Activated CD4-positive, alpha-beta T cell treated with anti-CD3 and anti-CD28 coated beads, Interleukin-2, amount 10 ng/mL, durations not matched to agents 7 days and 5 days (primary cell): ENCODE measurements at regions not wholly inside any gene's neighbourhood (a gene's known extent, or its start where the extent isn't known, plus 50 kb on each side); places are given as distances from the start of the nearest gene placed in this dataset.
"Not testable (repeated sequence)": the region's sequence is repeated elsewhere in the genome, so short reads cannot be mapped to it uniquely, and the experiment has no call there.

ENCODE experiments used
- CTCF ChIA-PET: fragments of 350-600 bp; sonication (Branson Sonifier 250); formaldehyde crosslinking; loops from one replicate; lab custom pipeline; 2021; ENCODE audit warnings: antibody characterized with exemption; lab: Charles Lee
- POLR2A ChIA-PET: fragments of 350-600 bp; sonication (Branson Sonifier 250); formaldehyde crosslinking; loops from one replicate; lab custom pipeline; 2021; ENCODE audit warnings: antibody characterized with exemption; lab: Charles Lee
- DNase-seq: peaks from one replicate; pipeline ENCODE4 v3.0.0-alpha.2; 2020
- H3K27ac Mint-ChIP-seq: one replicate; pipeline ENCODE4 v1.8.0; 2021; ENCODE audit warnings: mild to moderate bottlenecking, moderate library complexity, mixed read lengths
- H3K27me3 Mint-ChIP-seq: one replicate; pipeline ENCODE4 v1.8.0; 2021; ENCODE audit warnings: mixed read lengths
- H3K36me3 Mint-ChIP-seq: one replicate; pipeline ENCODE4 v1.8.0; 2021; ENCODE audit warnings: low read depth, mixed read lengths
- H3K4me1 Mint-ChIP-seq: one replicate; pipeline ENCODE4 v1.8.0; 2021; ENCODE audit warnings: mixed read lengths
- H3K4me3 Mint-ChIP-seq: one replicate; pipeline ENCODE4 v1.8.0; 2021; ENCODE audit warnings: mild to moderate bottlenecking, moderate library complexity, mixed read lengths
- H3K9me3 Mint-ChIP-seq: one replicate; pipeline ENCODE4 v1.8.0; 2021; ENCODE audit warnings: mixed read lengths

DNA sequence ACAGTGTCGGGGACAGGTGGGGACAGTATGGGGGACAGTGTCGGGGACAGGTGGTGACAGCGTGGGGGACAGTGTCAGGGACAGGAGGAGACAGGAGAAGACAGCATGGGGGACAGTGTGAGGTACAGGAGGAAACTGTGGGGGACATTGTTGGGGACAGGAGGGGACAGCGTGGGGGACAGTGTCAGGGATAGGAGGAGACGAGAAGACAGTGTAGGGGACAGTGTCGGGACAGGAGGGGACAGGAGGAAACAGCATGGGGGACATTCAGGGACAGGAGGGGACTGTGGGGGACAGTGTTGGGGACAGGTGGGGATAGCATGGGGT is 139.5 kb downstream of the TMEM121 start:
- H3K9me3 Mint-ChIP-seq = no peaks in the 10 kb centered on the region
- no peaks in the 10 kb centered on the region for H3K36me3 Mint-ChIP-seq
- no peaks in the 10 kb centered on the region for H3K4me1 Mint-ChIP-seq
- no peak for DNase-seq
- ChIA-PET CTCF (no interaction called here), POLR2A (no interaction called here)
- no peak overlapping the region for H3K27ac Mint-ChIP-seq
- H3K27me3 Mint-ChIP-seq = no peaks in the 10 kb centered on the region
- no peak overlapping the region for H3K4me3 Mint-ChIP-seq

DNA sequence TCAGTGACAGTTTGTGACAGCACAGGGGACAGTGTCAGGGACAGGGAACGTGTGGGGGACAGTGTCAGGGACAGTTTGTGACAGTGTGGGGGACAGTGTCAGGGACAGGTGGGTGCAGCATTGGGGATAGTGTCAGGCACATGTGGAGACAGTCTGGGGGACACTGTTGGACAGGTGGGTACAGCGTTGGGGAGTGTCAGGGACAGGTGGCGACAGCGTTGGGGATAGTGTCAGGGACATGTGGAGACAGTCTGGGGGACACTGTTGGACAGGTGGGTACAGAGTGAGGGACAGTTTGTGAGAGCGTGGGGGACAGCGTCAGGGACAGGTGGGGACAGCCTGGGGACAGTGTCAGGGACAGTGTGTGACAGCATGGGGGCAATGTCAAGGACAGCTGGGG is 140.0 kb downstream of the TMEM121 start:
- Mint-ChIP-seq H3K27ac (no peak overlapping the region), H3K27me3 (no peaks in the 10 kb centered on the region), H3K36me3 (no peaks in the 10 kb centered on the region), H3K4me1 (no peaks in the 10 kb centered on the region), H3K4me3 (no peak overlapping the region), H3K9me3 (no peaks in the 10 kb centered on the region)
- POLR2A ChIA-PET = no interaction called here
- CTCF ChIA-PET = no interaction called here
- DNase-seq = no peak

DNA sequence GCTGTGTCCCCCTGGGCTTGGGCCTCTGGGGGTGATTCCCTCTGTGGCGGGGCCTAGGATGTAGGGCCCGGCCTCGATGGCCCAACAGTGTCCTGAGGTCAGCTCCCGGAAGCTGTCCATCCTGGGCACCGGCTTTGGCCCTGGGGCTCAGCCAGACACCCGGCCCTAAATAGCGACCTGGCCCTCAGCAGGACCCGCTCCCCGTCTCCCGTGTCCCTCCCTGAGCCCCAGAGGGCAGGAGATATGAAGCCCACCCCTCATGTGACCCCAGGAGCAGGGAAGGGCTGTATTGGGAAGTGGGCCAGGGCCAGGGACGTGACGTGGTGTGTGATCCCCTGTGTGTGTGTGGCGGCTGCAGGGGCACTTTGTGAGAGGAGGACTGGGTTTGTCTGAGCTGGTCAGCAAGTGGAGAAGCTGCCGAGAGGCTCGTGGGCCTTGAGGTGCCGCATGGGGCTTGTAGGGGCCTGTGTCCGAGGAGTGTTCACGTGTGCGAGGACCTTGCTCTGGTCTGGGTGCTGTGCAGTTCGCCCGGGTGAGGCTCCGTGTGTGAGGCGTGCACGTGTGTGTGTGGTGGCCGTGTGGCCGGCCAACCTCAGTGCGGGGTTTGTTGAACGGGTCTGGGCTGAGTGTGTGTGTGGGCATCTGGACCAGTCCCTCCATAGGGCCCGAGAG is 140.7 kb downstream of the TMEM121 start:
- POLR2A ChIA-PET, H3K27me3 Mint-ChIP-seq, H3K9me3 Mint-ChIP-seq, H3K36me3 Mint-ChIP-seq, DNase-seq, H3K4me3 Mint-ChIP-seq, H3K4me1 Mint-ChIP-seq, H3K27ac Mint-ChIP-seq, CTCF ChIA-PET: not testable (repeated sequence)

DNA sequence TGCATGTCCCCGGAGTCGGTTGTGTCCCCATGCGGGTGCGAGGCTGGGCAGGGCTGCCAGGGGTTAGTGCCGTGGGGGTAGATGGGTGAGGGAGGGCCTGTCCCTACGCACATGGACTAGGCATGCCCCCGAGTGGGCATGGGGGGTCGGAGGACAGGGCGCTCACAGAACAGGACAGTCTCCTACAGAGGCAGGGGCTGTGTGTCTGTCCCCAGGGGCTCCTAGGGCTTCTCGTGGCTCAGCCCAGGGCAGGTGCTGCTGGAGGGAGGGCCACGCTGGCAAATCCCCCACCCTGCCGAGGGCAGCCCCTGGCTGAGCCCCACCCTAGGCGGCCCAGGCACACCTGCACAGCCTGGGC is 141.3 kb downstream of the TMEM121 start:
- CTCF ChIA-PET, H3K4me3 Mint-ChIP-seq, H3K9me3 Mint-ChIP-seq, H3K4me1 Mint-ChIP-seq, POLR2A ChIA-PET, H3K27ac Mint-ChIP-seq, H3K27me3 Mint-ChIP-seq, DNase-seq, H3K36me3 Mint-ChIP-seq: not testable (repeated sequence)

DNA sequence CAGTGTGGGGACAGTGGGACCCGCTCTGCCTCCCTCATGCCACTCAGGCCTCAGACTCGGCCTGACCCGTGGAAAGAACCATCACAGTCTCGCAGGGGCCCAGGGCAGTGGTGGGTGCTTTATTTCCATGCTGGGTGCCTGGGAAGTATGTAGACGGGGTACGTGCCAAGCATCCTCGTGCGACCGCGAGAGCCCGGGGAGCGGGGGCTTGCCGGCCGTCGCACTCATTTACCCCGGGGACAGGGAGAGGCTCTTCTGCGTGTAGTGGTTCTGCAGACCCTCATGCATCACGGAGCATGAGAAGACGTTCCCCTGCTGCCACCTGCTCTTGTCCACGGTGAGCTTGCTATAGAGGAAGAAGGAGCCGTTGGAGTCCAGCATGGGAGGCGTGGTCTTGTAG is 141.6 kb downstream of the TMEM121 start:
- H3K36me3 Mint-ChIP-seq, DNase-seq, CTCF ChIA-PET, POLR2A ChIA-PET, H3K4me1 Mint-ChIP-seq, H3K9me3 Mint-ChIP-seq, H3K27me3 Mint-ChIP-seq, H3K27ac Mint-ChIP-seq, H3K4me3 Mint-ChIP-seq: not testable (repeated sequence)

DNA sequence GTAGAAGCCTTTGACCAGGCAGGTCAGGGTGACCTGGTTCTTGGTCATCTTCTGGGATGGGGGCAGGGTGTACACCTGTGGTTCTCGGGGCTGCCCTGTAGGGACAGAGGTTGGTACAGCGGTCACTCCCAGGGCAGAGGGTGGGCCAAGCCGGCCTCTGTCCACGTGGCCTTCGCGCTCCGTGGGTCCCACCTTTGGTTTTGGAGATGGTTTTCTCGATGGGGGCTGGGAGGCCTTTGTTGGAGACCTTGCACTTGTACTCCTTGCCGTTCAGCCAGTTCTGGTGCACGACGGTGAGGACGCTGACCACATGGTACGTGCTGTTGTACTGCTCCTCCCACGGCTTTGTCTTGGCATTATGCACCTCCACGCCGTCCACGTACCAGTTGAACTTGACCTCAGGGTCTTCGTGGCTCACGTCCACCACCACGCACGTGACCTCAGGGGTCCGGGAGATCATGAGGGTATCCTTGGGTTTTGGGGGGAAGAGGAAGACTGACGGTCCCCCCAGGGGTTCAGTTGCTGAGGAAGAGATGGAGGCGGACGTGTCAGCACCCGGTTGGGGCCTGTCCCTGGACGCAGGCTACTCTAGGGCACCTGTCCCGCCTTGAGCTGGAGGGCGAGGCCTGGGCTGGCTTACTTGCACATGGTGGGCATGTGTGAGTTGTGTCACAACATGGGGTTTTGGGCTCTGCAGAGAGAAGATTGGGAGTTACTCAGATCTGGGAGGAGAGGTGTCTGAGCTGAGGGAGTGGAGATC is 142.3 kb downstream of the TMEM121 start:
- H3K4me3 Mint-ChIP-seq, CTCF ChIA-PET, H3K4me1 Mint-ChIP-seq, H3K9me3 Mint-ChIP-seq, H3K27ac Mint-ChIP-seq, H3K36me3 Mint-ChIP-seq, DNase-seq, H3K27me3 Mint-ChIP-seq, POLR2A ChIA-PET: not testable (repeated sequence)

DNA sequence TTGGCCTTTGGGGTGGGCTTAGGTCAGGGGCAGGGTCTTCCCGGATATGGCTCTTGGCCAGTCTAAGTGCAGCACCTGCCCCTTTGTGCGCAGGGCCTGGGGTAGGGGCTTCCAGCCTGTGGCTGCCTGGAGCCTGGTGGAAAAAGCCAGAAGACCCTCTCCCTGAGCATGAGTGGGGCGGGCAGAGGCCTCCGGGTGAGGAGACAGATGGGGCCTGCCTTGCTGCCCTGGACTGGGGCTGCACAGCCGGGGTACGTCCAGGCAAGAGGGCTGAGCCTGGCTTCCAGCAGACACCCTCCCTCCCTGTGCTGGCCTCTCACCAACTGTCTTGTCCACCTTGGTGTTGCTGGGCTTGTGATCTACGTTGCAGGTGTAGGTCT is 142.8 kb downstream of the TMEM121 start:
- POLR2A ChIA-PET, H3K4me3 Mint-ChIP-seq, H3K27me3 Mint-ChIP-seq, CTCF ChIA-PET, H3K36me3 Mint-ChIP-seq, H3K4me1 Mint-ChIP-seq, DNase-seq, H3K9me3 Mint-ChIP-seq, H3K27ac Mint-ChIP-seq: not testable (repeated sequence)

DNA sequence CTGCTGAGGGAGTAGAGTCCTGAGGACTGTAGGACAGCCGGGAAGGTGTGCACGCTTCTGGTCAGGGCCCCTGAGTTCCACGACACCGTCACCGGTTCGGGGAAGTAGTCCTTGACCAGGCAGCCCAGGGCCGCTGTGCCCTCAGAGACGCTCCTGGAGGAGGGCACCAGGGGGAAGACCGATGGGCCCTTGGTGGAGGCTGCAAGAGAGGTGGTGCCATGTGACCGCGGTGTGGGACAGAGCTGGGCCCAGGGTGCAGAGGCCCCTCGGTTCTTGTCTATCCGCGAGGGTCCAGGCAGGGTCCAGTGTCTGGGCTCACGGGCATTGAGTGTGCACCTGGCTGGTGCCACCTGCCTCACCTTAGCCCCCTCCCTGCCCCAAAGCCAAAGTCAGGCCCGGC is 143.3 kb downstream of the TMEM121 start:
- H3K36me3 Mint-ChIP-seq, H3K9me3 Mint-ChIP-seq, CTCF ChIA-PET, H3K4me1 Mint-ChIP-seq, H3K4me3 Mint-ChIP-seq, DNase-seq, POLR2A ChIA-PET, H3K27me3 Mint-ChIP-seq, H3K27ac Mint-ChIP-seq: not testable (repeated sequence)

DNA sequence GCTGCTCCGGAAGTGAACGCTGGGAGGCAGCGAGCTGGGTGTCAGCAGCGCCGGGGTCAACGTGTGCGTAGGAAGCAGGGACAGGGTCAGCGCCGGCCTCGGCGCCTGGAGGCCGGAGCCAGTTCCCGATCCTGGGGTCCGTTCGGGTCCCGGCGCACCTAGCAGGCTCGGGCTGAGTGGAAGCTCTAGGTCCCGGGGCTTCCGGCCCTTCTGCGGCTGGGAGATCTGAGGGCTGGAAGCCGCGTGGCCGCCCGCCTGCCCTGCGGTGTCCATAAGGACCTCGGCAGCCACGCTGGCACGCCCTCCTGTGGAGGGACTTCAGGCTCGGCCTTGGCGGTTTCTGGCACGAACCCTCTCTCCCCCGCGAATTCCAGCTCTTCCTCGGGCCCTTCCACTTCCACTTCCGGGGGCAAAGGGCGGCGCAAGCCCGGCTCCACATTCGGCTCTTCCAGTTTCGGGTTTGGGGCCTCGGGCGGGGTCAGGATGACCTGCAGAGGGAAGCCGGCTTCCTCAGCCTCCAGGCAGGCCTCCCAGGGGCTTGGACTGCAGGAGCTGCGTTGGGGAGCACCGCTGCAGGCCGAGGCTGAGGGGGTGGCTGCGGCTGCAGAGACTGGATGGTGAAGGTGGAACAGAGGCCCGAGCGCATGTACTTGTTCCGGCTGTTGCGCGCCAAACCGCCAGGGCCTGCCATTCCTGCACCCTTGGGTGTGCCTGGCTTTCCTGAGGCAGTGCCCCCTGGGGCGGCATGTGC is 146.2 kb downstream of the TMEM121 start:
- H3K9me3 Mint-ChIP-seq, H3K4me3 Mint-ChIP-seq, DNase-seq, H3K4me1 Mint-ChIP-seq, H3K27ac Mint-ChIP-seq, H3K36me3 Mint-ChIP-seq, CTCF ChIA-PET, H3K27me3 Mint-ChIP-seq, POLR2A ChIA-PET: not testable (repeated sequence)

DNA sequence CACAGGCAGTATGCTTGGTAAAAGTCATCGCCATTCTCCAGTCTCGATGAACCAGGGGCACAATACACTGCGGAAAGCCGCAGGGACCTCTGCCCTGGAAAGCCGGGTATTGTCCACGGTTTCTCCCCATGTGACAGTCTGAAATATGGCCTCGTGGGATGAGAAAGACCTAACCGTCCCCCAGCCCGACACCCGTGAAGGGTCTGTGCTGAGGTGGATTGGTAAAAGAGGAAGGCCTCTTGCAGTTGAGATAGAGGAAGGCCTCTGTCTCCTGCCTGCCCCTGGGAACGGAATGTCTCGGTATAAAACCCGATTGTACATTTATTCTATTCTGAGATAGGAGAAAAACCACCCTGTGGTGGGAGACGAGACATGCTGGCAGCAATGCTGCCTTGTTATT is 149.1 kb downstream of the TMEM121 start:
- H3K36me3 Mint-ChIP-seq, H3K9me3 Mint-ChIP-seq, POLR2A ChIA-PET, H3K27me3 Mint-ChIP-seq, CTCF ChIA-PET, H3K27ac Mint-ChIP-seq, DNase-seq, H3K4me1 Mint-ChIP-seq, H3K4me3 Mint-ChIP-seq: not testable (repeated sequence)

DNA sequence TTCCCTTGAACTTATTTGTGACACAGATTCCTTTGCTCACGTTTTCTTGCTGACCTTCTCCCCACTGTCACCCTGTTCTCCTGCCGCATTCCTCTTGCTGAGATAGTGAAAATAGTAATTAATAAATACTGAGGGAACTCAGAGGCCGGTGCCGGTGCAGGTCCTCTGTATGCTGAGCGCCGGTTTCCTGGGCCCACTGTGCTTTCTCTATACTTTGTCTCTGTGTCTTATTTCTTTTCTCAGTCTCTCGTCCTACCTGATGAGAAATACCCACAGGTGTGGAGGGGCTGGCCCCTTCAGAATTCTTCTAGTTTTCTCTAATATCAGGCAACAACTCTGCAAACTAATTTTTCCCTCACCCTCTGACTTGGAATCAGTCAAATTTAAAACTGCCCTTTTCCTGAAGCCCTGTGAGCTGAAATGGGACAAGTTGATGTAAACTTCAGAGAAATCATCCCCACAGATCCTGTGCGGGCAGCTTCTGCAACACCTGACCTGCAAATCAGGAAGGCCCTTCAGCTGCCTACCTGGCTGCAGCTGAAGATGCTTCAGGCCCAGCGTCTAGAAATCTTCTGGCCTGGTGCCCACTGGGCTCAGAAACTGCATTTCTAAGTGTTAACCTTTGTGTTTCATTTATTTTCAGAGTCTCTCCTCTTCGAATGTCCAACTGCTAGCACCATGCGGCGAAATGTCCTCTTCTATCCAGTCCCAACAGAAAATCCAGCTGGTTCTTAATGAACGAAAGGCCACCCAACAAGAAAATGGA is 149.7 kb downstream of the TMEM121 start:
- CTCF ChIA-PET = interaction anchor here (1.2 kb wide), 1 partner anchor 465 kb away, joined by 4 read pairs; no protein-coding TSS in a partner anchor
- H3K9me3 Mint-ChIP-seq, H3K4me1 Mint-ChIP-seq, H3K4me3 Mint-ChIP-seq, DNase-seq, H3K27me3 Mint-ChIP-seq, H3K36me3 Mint-ChIP-seq, POLR2A ChIA-PET, H3K27ac Mint-ChIP-seq: not testable (repeated sequence)

DNA sequence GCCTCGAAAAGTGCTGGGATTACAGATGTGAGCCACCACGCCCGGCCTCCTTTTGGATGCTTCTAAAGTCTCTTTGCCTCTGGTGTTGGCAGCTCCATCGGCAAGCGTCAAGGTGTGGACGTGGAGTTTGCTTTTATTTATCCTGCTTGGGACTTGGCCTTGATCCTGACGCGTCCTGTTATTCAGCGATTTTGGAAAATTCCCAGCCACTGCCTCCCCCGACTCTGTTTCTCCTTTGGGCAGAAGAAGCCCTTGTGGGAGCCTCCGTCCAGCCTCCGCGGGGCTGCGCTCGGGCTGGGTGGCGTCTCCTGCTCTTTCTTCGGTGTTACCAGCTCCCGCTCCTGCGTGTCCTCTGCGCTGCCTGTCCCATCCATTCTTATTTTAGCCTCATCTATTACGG is 151.7 kb downstream of the TMEM121 start:
- H3K9me3 Mint-ChIP-seq, H3K4me1 Mint-ChIP-seq, CTCF ChIA-PET, POLR2A ChIA-PET, DNase-seq, H3K36me3 Mint-ChIP-seq, H3K27ac Mint-ChIP-seq, H3K27me3 Mint-ChIP-seq, H3K4me3 Mint-ChIP-seq: not testable (repeated sequence)
